ENCODE measurements at regions not wholly inside any gene's neighbourhood (a gene's known extent, or its start where the extent isn't known, plus 50 kb on each side); places are given as distances from the start of the nearest gene placed in this dataset.

DNA sequence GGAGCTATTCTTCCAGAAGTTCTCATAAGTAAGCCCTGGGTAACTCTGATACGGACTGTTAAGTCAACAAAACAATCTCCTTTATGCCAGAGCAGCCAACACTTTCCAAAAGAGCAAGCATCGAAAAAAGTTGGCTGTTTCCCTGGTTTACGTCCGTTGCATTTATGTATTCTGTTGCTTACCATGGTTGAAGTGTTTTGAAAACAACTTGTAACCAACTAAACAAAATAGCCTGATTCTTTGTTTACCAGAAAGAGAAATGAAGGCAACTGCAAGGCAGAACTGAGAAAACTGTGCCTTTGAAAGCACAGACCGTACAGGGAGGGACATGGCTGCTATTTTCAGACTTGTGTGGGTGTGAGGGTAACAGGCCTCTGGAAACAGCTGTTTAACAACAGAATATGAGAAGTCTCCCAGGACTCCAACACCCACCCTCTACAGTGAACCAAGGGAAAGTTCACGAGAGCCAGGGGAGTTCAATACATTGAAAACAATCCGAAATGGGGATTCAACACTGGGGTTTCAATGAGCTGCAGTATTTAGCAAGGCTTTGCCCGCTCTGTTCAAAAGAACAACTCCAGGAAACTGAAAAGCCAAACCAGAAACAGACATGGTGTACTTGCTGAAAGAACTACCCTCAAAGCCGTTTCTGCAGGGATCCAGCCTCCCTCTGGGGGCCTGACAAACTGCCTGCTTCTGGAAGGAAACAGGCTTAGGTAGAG, 95.8 kb upstream of the EGFL6 start:
- Histone ChIP-seq H3K4me1 (ENCODE audit: low read length) (no peaks in the 10 kb centered on the region), H3K4me2 (ENCODE audit: low read depth, low read length, poor library complexity, severe bottlenecking) (no peak overlapping the region), H3K9ac (ENCODE audit: low read length) (no peak overlapping the region), H4K20me1 (ENCODE audit: insufficient read depth, low read depth, low read length) (no peaks in the 10 kb centered on the region), H3K27me3 (ENCODE audit: low read length) (no peaks in the 10 kb centered on the region), H3K9me2 (replicated peaks; ENCODE audit: insufficient read depth, low read length) (no peaks in the 10 kb centered on the region), H3K9me3 (ENCODE audit: low read length) (no peaks in the 10 kb centered on the region), H3K27ac (ENCODE audit: low read length) (no peak overlapping the region), H3K79me2 (ENCODE audit: low read length) (no peaks in the 10 kb centered on the region), H2AFZ (ENCODE audit: low read length) (no peak overlapping the region), H3K36me3 (ENCODE audit: insufficient read depth, low read length) (no peaks in the 10 kb centered on the region), H3K4me3 (ENCODE audit: low read length) (no peak overlapping the region)
- no peak for DNase-seq

DNA sequence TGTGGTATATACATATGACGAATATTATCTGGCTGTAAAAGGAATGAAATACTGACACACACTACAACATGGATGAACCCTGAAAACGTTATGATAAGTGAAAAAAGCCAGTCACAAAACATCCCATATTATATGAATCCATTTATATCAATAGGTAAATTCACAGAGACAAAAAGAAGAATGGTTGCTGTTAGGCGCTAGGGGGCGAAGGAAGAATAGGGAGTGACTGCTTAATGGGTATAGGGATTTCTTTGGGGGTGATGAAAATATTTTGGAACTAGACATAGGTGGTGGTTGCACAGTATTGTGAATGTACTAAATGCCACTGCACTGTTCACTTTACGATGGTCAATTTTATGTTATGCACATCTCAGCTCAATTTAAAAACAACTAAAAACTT, 96.4 kb upstream of the EGFL6 start:
- no peak overlapping the region for H3K9ac ChIP-seq (ENCODE audit: low read length)
- H3K27me3 ChIP-seq (ENCODE audit: low read length) = no peaks in the 10 kb centered on the region
- no peaks in the 10 kb centered on the region for H3K9me3 ChIP-seq (ENCODE audit: low read length)
- H2AFZ ChIP-seq (ENCODE audit: low read length) = no peak overlapping the region
- H3K79me2 ChIP-seq (ENCODE audit: low read length) = no peaks in the 10 kb centered on the region
- no peak overlapping the region for H3K4me2 ChIP-seq (ENCODE audit: low read depth, low read length, poor library complexity, severe bottlenecking)
- no peaks in the 10 kb centered on the region for H4K20me1 ChIP-seq (ENCODE audit: insufficient read depth, low read depth, low read length)
- H3K4me3 ChIP-seq (ENCODE audit: low read length) = no peak overlapping the region
- no peak for DNase-seq
- no peaks in the 10 kb centered on the region for H3K9me2 ChIP-seq (replicated peaks; ENCODE audit: insufficient read depth, low read length)
- no peak overlapping the region for H3K27ac ChIP-seq (ENCODE audit: low read length)
- no peaks in the 10 kb centered on the region for H3K4me1 ChIP-seq (ENCODE audit: low read length)
- H3K36me3 ChIP-seq (ENCODE audit: insufficient read depth, low read length) = no peaks in the 10 kb centered on the region

DNA sequence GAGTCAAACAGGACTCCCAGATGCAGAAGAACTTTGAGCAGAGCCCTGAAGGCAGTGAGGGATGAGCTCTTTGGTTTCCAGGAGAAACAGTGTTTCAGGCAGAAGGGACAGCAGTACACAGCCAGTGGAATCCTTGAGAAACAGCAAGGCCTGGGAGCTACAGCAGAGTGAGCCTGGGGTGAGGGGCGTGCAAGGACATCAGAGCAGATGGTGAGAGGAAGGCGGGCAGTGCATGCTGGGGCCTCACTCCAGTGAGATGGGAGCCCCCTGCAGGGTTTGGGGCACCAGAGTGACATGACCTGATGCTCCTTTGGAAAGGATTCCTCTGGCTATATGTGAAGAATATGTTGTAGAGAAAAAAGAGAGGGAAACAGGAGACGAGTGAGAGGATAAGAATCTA, 98.1 kb upstream of the EGFL6 start:
- H3K4me2 ChIP-seq (ENCODE audit: low read depth, low read length, poor library complexity, severe bottlenecking) = no peak overlapping the region
- no peak overlapping the region for H3K27ac ChIP-seq (ENCODE audit: low read length)
- H3K9me3 ChIP-seq (ENCODE audit: low read length) = no peaks in the 10 kb centered on the region
- no peaks in the 10 kb centered on the region for H4K20me1 ChIP-seq (ENCODE audit: insufficient read depth, low read depth, low read length)
- DNase-seq = no peak
- no peaks in the 10 kb centered on the region for H3K4me1 ChIP-seq (ENCODE audit: low read length)
- no peaks in the 10 kb centered on the region for H3K36me3 ChIP-seq (ENCODE audit: insufficient read depth, low read length)
- no peak overlapping the region for H3K9ac ChIP-seq (ENCODE audit: low read length)
- no peak overlapping the region for H3K4me3 ChIP-seq (ENCODE audit: low read length)
- H3K27me3 ChIP-seq (ENCODE audit: low read length) = no peaks in the 10 kb centered on the region
- H3K79me2 ChIP-seq (ENCODE audit: low read length) = no peaks in the 10 kb centered on the region
- H2AFZ ChIP-seq (ENCODE audit: low read length) = no peak overlapping the region
- no peaks in the 10 kb centered on the region for H3K9me2 ChIP-seq (replicated peaks; ENCODE audit: insufficient read depth, low read length)

DNA sequence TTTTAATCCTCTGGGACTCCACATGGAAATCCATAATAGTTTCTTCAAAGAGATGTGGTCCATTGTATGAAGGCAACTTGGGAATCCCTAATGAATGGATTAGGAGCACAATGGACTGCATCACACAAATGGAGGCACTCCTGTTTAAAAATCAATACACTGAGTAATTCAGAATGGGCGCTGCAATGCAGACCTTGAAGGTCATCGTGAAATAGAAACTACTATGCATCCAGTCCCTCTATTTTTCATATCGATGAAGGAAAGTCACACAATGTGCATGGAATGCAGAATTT, 98.8 kb upstream of the EGFL6 start:
- Histone ChIP-seq H3K9me3 (ENCODE audit: low read length) (no peaks in the 10 kb centered on the region), H3K79me2 (ENCODE audit: low read length) (no peaks in the 10 kb centered on the region), H3K27me3 (ENCODE audit: low read length) (no peaks in the 10 kb centered on the region), H3K9me2 (replicated peaks; ENCODE audit: insufficient read depth, low read length) (no peaks in the 10 kb centered on the region), H2AFZ (ENCODE audit: low read length) (no peak overlapping the region), H3K27ac (ENCODE audit: low read length) (no peak overlapping the region), H3K4me1 (ENCODE audit: low read length) (no peaks in the 10 kb centered on the region), H3K4me2 (ENCODE audit: low read depth, low read length, poor library complexity, severe bottlenecking) (no peak overlapping the region), H3K36me3 (ENCODE audit: insufficient read depth, low read length) (no peaks in the 10 kb centered on the region), H3K9ac (ENCODE audit: low read length) (no peak overlapping the region), H4K20me1 (ENCODE audit: insufficient read depth, low read depth, low read length) (no peaks in the 10 kb centered on the region), H3K4me3 (ENCODE audit: low read length) (no peak overlapping the region)
- DNase-seq = no peak

DNA sequence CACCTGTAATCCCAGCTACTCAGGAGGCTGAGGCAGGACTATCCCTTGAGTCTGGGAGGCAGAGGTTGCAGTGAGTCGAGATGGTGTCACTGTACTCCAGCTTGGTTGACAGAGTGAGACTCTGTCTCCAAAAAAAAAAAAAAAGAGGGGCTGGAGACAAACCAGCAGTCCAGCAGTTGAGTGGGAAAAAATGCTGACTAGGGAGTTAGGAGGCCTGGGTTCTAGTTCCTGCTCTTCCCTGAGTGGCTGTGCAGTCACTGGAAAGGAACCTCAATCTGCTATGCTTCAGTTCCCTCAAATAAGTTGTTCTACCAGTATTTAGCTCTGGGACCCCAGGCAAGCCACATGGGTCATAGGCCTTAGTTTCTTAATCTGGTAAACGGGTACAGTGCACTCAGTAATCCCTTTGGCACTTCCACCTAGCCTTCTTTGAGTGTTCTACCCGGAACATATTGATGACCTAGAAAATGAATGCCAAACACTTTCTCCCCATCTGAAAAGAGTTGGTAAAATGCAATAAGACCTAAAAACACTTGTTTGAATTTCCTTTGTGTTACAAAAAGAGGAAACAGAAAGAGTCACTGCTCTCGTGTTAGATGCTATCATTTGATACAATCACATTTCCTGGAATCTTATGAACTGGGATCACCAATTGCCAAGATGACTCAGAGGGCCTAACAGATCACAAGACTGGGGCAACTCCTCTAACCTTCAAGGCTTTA, 99.3 kb upstream of the EGFL6 start:
- Histone ChIP-seq H3K9me3 (ENCODE audit: low read length) (no peaks in the 10 kb centered on the region), H3K27me3 (ENCODE audit: low read length) (no peaks in the 10 kb centered on the region), H3K36me3 (ENCODE audit: insufficient read depth, low read length) (no peaks in the 10 kb centered on the region), H3K9ac (ENCODE audit: low read length) (no peak overlapping the region), H3K27ac (ENCODE audit: low read length) (no peak overlapping the region), H3K4me3 (ENCODE audit: low read length) (no peak overlapping the region), H2AFZ (ENCODE audit: low read length) (no peak overlapping the region), H3K9me2 (replicated peaks; ENCODE audit: insufficient read depth, low read length) (no peaks in the 10 kb centered on the region), H3K4me2 (ENCODE audit: low read depth, low read length, poor library complexity, severe bottlenecking) (no peak overlapping the region), H4K20me1 (ENCODE audit: insufficient read depth, low read depth, low read length) (no peaks in the 10 kb centered on the region), H3K4me1 (ENCODE audit: low read length) (no peaks in the 10 kb centered on the region), H3K79me2 (ENCODE audit: low read length) (no peaks in the 10 kb centered on the region)
- DNase-seq = no peak

DNA sequence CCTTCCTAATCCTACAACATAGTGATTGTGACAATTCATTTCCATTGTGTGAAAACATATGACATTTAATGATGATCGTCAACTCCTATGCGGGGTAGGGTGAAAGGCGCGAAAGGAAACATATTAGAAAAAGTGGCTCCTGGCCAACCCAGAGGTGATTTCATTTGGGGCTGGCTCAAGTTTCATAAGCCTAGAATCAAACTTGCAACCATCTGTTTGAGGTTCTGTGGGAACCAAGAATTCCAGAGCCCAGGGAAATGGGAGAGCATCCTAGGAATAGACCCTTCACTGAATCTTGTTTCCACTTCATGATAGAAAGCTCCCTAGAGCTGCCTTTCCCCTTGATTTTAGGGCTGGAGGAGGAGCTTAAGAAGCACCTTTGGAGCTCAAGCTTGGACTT, 101.3 kb upstream of the EGFL6 start:
- no peaks in the 10 kb centered on the region for H3K4me1 ChIP-seq (ENCODE audit: low read length)
- no peaks in the 10 kb centered on the region for H4K20me1 ChIP-seq (ENCODE audit: insufficient read depth, low read depth, low read length)
- no peaks in the 10 kb centered on the region for H3K79me2 ChIP-seq (ENCODE audit: low read length)
- no peak overlapping the region for H2AFZ ChIP-seq (ENCODE audit: low read length)
- no peaks in the 10 kb centered on the region for H3K9me3 ChIP-seq (ENCODE audit: low read length)
- no peaks in the 10 kb centered on the region for H3K9me2 ChIP-seq (replicated peaks; ENCODE audit: insufficient read depth, low read length)
- H3K27me3 ChIP-seq (ENCODE audit: low read length) = no peaks in the 10 kb centered on the region
- no peaks in the 10 kb centered on the region for H3K36me3 ChIP-seq (ENCODE audit: insufficient read depth, low read length)
- H3K9ac ChIP-seq (ENCODE audit: low read length) = no peak overlapping the region
- H3K4me3 ChIP-seq (ENCODE audit: low read length) = no peak overlapping the region
- no peak overlapping the region for H3K27ac ChIP-seq (ENCODE audit: low read length)
- no peak overlapping the region for H3K4me2 ChIP-seq (ENCODE audit: low read depth, low read length, poor library complexity, severe bottlenecking)
- DNase-seq = no peak

DNA sequence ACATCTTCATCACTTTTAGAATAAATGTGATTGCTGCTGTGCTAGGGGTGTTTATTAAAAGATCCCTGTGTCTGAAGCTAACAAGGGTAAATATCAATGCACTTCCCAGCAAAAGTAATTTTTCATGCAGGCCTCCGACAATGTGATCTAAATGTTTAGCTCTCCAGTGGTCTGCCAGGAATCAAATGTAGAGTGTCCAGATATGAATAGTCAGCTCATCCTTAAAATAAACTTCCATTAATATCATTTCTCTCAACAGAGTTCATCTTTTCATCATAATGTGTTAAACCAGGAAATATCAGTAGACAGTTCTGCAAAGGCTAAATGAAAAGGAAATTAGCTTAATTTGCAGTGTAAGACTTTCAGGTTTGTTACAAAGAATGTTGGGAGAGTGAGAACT, 102.2 kb upstream of the EGFL6 start:
- Histone ChIP-seq H4K20me1 (ENCODE audit: insufficient read depth, low read depth, low read length) (no peaks in the 10 kb centered on the region), H3K27me3 (ENCODE audit: low read length) (no peaks in the 10 kb centered on the region), H3K79me2 (ENCODE audit: low read length) (no peaks in the 10 kb centered on the region), H2AFZ (ENCODE audit: low read length) (no peak overlapping the region), H3K9ac (ENCODE audit: low read length) (no peak overlapping the region), H3K9me2 (replicated peaks; ENCODE audit: insufficient read depth, low read length) (no peaks in the 10 kb centered on the region), H3K27ac (ENCODE audit: low read length) (no peak overlapping the region), H3K4me1 (ENCODE audit: low read length) (no peaks in the 10 kb centered on the region), H3K4me2 (ENCODE audit: low read depth, low read length, poor library complexity, severe bottlenecking) (no peak overlapping the region), H3K9me3 (ENCODE audit: low read length) (no peaks in the 10 kb centered on the region), H3K36me3 (ENCODE audit: insufficient read depth, low read length) (no peaks in the 10 kb centered on the region), H3K4me3 (ENCODE audit: low read length) (no peak overlapping the region)
- no peak for DNase-seq

DNA sequence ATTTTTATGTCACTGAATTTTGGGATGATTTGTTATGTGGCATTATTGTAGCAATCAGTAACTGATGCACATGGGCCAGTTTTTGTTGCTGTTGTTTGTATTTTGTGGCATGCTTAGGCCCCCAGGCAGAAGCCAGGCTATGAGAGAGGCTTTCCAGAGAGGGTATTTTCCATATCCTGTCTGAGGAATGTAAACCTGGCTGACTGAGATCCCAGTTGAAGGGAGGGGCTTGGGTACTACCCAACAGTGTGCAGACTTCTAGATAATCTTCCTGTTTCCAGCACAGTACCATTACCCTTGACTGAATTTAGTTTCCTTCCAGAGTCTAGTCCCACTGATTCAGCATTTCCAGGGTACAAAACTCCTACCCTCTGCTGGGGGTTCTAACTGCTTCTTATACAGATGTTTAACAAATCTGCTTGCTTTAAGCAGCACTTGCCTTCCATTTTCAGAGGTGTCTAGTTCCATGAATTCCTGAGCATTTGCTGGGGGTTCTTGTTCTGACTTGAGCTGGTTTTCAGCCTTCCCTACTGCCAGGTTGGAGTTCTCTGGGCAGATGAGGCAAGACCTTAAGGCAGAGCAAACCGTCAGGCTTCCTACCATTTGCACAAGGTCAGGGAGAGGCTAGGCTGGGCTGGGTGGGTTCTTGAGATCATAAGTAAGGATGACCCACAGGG, 104.7 kb upstream of the EGFL6 start:
- Histone ChIP-seq H2AFZ (ENCODE audit: low read length) (no peak overlapping the region), H3K9ac (ENCODE audit: low read length) (no peak overlapping the region), H3K4me1 (ENCODE audit: low read length) (no peaks in the 10 kb centered on the region), H3K4me3 (ENCODE audit: low read length) (no peak overlapping the region), H3K79me2 (ENCODE audit: low read length) (no peaks in the 10 kb centered on the region), H3K27me3 (ENCODE audit: low read length) (no peaks in the 10 kb centered on the region), H3K9me3 (ENCODE audit: low read length) (no peaks in the 10 kb centered on the region), H3K36me3 (ENCODE audit: insufficient read depth, low read length) (no peaks in the 10 kb centered on the region), H3K4me2 (ENCODE audit: low read depth, low read length, poor library complexity, severe bottlenecking) (no peak overlapping the region), H4K20me1 (ENCODE audit: insufficient read depth, low read depth, low read length) (no peaks in the 10 kb centered on the region), H3K27ac (ENCODE audit: low read length) (no peak overlapping the region), H3K9me2 (replicated peaks; ENCODE audit: insufficient read depth, low read length) (no peaks in the 10 kb centered on the region)
- no peak for DNase-seq
